Loucy (cell line): ENCODE measurements at regions not wholly inside any gene's neighbourhood (a gene's known extent, or its start where the extent isn't known, plus 50 kb on each side); places are given as distances from the start of the nearest gene placed in this dataset.

ENCODE experiments used
- CTCF ChIP-seq: fragments of 200-600 bp; sonication (generic); conservative IDR thresholded peaks from 2 replicates; pipeline ENCODE4 v1.5.1; 2014; ENCODE audit warnings: mild to moderate bottlenecking, antibody characterized with exemption, low read length
- EZH2phosphoT487 ChIP-seq: fragments of 200-600 bp; IDR thresholded peaks from 2 replicates; pipeline ENCODE4 v1.6.1; 2018; ENCODE audit warnings: antibody characterized with exemption, mild to moderate bottlenecking, moderate library complexity, borderline replicate concordance

DNA sequence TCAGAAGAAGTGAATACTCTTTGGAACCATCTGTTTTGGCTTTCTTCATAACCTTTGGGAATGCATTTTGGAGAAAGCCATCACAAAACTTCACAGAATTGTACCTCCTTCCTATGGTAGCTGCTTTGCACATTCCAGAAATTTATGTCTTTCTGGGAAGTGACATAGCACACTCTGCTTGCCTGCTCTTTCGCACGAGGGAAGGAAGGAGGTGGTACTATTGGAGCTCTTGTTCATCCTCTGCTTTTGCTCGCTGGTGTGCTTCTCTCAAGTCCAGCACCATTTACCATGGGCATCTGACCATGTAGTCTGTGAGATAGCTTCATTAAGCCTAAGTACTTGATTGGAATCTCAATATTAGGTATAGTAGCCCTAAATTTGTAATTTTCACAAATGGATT lies 473.3 kb upstream of the SLC35B3 start:
- TF ChIP-seq CTCF: no peak
- no peak for TF ChIP-seq EZH2phosphoT487
